GM12872 (cell line): ENCODE measurements at regions not wholly inside any gene's neighbourhood (a gene's known extent, or its start where the extent isn't known, plus 50 kb on each side); places are given as distances from the start of the nearest gene placed in this dataset.

ENCODE experiments used
- CTCF ChIP-seq: IDR thresholded peaks from 3 replicates; pipeline ENCODE4 v1.5.1; 2011; ENCODE audit warnings: low read depth, mild to moderate bottlenecking, low read length, moderate library complexity; ENCODE audit not compliant: insufficient read depth

- no peak for TF ChIP-seq CTCF
These were observed 96.3 kb downstream of the NHLRC3 start for GRCh38 chr13:39134574-39134973.

GRCh38 chr13:39144391-39144790 lies 106.1 kb downstream of the NHLRC3 start:
- TF ChIP-seq CTCF, result no peak

GRCh38 chr13:39144941-39145533 lies 106.8 kb downstream of the NHLRC3 start:
- TF ChIP-seq CTCF, result peak; percentile 80

GRCh38 chr13:39148513-39148961 lies 110.3 kb downstream of the NHLRC3 start:
- TF ChIP-seq CTCF, result no peak

GRCh38 chr13:39149896-39150295 lies 111.6 kb downstream of the NHLRC3 start:
- TF ChIP-seq CTCF, result no peak

GRCh38 chr13:39154041-39154440 lies 115.8 kb downstream of the NHLRC3 start:
- TF ChIP-seq CTCF, result no peak

GRCh38 chr13:39159393-39159792 lies 121.1 kb downstream of the NHLRC3 start:
- TF ChIP-seq CTCF, result no peak
